SK-MEL-5 (cell line): ENCODE measurements at regions not wholly inside any gene's neighbourhood (a gene's known extent, or its start where the extent isn't known, plus 50 kb on each side); places are given as distances from the start of the nearest gene placed in this dataset.
"Not testable (repeated sequence)": the region's sequence is repeated elsewhere in the genome, so short reads cannot be mapped to it uniquely, and the experiment has no call there.

ENCODE experiments used
- DNase-seq: peaks from one replicate; pipeline ENCODE4 v3.0.0-alpha.2; 2016; ENCODE audit warnings: low read depth, low spot score
- in situ Hi-C: cut with HindIII; loops from 2 replicates; pipeline ENCODE4 v1.10.0; 2016; ENCODE audit warnings: low sequenced_read_pairs, high pct_unique_total_duplicates, low pct_unique_long_range_greater_than_20kb

DNA sequence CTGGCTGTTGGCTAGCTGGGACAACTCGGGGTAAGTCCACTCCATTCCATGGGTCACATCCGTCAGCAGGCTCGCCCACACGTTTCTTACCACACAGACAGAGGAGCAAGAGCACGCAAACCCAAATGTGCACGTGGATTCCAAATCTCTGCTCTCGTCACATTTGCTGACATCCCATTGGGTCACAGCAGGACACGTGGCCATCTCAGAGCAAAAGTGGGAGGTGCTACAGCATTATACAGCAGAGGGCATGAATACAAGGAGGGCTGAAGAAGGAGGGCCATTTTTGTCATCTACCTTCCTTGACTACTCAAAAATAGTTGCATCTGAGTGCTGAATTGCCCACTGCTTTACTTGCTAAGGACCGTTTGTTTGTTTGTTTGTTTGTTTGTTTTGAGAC, 84.7 kb downstream of the RBBP6 start:
- DNase-seq = no peak
- in situ Hi-C loops = no loop called here

DNA sequence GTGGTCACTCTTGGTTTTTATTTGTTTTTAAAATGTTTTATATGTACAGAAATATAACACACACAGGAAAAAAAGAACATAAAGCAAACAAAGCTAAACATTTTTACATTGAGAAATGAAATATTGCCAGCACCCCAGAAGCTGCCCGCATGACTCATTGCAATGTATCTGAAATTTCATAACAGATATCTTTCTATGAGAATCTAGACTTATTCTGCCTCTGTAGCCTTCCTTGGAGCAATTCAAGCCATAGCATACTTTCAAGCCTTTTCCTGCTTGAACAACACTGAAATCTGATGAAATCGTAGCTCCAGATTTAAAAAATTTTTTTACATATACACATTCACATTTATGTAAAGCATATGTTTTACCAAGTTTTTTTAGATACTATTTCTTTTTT, 86.9 kb downstream of the RBBP6 start:
- in situ Hi-C loops = no loop called here

DNA sequence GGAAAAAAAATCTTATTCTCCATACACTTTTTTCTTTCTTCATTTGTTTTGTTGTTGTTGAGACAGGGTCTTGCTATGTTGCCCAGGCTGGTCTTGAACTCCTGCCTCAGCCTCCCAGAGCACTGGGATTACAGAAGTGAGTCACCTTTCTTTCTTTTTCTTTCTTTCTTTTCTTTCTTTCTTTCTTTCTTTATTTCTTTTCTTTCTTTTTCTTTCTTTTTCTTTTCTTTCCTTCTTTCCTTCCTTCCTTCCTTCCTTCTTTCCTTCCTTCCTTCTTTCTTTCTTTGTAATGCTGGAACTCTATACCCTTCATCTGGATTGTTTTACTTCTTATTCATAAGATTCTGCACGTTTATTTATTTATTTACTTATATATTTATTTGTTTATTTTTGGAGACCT, 94.5 kb upstream of the TNRC6A start:
- DNase-seq = no peak
- in situ Hi-C loops = no loop called here

More for the DNA sequence above, 86.9 kb downstream of the RBBP6 start:
- DNase-seq = no peak

DNA sequence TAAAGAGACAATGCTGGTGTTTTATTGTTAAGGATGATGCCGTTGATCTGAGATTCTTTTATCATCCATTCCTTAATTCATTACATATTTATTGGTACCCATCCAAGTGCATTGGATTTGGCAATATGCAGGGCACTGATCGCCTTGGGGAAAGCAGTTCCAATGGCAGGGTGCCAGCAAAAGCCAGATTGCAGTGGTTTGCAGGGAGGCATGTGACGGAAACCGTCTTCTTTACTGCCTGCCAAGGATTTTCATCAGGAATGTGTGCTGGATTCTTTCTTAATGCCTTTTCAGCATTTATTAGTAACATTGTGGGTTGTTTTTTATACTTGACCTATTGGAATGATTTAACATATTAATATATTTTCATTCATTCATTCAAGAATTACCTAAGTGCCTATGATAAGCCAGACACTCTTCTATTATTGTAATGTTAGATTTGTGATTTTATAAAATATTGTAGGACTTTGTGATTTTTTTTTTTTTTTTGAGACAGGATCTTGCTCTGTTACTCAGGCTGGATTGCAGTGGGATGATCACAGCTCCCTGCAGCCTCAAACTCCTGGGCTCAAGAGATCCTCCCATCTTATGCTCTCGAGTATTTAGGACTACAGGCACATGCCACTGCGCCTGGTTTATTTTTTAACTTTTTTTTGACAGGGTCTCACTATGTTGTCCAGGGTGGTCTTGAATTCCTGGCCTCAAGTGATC, 93.4 kb upstream of the TNRC6A start:
- in situ Hi-C loops = no loop called here
- DNase-seq = peak; percentile 90

DNA sequence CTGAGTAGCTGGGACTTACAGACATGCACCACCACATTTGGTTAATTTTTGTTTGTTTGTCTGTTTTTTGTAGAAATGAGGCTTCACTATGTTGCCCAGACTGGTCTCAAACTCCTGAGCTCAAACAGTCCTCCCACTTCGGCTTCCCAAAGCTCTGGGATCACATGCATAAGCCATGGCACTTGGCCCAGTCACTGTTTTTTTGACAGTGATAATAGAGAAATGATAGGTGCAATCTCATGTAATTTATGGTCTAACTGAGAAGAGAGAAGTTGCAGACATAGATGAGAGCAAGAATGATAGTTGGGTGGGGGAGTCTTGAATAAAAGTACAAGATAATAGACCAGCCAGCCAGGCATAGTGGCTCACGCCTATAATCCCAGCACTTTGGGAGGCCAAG, 89.7 kb upstream of the TNRC6A start:
- no peak for DNase-seq
- in situ Hi-C loops = no loop called here

DNA sequence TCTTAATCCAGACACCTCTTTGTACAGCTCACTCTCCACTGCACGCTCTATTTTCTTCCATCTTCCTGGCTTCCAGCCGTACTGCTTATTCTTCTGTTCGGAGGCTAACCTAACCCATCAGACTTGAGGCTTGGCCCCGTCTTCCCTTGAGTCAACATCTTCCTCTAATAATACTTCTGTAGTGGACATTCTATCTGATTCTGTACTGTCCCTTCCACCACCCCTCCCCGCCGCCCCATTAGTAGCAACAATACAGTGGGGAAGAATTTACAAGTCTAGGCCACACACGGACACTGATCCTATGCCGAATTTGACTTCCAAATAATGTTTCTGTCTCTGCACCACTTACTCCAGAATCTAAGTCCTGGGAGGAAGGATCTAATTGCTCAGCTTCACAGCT, 86.0 kb upstream of the TNRC6A start:
- DNase-seq = no peak
- in situ Hi-C loops = no loop called here

DNA sequence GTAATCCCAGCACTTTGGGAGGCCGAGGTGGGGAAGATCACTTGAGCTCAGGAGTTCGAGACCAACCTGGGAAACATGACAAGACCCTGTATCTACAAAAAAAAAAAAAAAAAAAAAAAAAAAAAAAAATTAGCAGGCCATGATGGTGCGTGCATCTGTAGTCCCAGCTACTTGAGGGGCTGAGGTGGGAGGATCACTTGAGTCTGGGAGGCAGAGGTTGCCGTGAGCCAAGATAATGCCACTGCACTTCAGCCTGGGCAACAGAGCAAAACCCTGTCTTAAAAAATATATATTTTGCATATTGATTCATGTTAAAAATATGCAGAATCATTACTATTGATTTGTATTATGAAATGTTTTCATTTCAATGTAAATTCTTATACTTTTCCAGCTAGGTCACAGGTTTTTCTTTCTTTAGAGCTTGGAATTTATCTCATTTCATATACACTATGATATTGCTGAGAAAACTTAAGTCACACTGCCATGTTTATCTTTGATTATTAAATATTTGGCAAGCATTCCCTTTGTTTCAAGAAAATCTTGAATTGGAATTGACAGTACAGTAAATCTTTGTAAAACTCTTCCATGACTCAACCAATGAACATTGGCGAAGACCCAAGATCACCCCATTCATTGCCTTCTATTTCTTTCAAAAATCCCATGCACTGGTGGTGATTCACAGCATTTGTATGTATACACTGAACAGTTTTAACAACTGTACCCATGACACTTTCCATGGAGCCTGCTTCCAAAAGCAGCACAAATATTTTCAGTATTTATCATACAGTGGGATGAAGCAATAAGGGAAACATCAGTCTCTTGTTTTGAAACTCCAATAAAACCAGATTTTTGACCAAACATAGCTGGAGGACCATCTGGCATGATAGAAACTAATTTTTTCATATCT, 83.5 kb upstream of the TNRC6A start:
- DNase-seq = peak; percentile 89
- in situ Hi-C loops = no loop called here

DNA sequence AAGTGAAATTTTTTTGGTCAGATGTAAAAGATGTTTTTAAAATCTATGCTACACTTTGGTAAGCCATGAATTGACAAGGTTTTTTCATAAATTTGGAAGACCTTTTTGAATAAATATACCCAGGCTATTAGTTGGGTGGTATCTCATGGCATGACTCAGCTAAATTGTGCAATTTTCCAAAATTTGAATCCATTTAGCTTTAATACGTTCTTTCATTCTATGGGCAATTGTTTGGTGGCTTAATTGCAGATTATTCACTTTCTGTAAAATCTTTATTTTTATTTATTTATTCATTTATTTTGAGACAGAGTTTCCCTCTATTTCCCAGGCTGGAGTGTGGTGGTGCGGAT, 82.8 kb upstream of the TNRC6A start:
- no peak for DNase-seq
- in situ Hi-C loops = no loop called here

DNA sequence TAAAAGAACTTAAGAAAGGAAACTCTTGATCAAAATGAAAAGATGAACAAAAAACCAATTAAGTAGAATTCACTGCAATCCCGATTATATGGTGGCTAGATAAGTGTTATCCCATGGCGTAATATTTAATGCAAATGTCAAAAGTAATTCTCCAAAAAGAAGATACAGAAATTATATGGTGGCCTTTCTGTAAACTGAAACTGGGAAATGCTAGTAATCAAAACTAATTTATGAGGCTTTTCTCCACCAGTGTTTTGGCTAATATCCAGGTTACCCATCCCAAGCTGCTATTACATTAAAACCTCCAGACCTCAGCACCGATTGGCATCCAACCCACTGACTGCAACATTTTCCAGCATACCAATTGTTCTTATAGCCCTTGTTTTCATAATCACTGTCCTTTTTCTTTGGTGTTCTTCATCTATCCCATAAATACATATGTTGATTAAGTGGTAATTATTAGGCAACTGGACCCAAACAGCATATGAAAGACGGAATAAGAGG, 77.2 kb upstream of the TNRC6A start:
- no peak for DNase-seq
- in situ Hi-C loops = no loop called here

DNA sequence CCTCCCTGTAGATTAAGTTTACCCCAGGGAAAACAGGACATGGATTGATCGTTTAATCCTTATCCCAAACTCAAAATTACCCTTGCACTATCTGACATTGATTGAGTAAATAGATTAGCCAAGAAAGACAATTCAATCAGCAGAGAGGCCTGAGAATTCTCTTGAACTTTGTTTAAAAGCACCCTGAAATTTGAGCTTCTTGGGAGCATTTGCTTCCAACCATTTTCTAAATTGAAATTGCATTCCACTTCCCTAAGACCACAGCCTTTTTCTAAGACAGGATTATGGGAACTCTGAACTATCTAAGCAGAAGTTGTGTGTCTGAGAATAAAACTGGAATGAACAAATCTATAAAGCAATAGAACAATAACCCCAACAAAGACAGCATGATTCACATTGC, 76.6 kb upstream of the TNRC6A start:
- in situ Hi-C loops = no loop called here
- DNase-seq = no peak

DNA sequence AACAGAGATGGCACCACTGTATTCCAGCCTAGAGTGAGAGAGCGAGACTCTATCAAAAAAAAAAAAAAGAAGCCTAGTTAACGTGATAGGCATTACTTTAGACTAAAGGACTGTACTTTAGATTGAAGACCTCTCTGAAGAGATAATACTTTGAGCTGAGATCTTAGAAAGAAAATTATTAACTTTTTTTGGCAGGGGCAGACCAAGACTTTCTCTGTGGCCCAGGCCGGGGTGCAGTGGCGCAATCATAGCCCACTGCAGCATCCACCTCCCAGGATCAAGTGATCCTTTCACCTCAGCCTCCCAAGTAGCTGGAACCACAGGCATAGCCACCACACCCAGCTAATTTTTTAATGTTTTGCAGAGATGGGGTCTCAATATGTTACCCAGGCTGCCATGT, 75.7 kb upstream of the TNRC6A start:
- no peak for DNase-seq
- in situ Hi-C loops = no loop called here

DNA sequence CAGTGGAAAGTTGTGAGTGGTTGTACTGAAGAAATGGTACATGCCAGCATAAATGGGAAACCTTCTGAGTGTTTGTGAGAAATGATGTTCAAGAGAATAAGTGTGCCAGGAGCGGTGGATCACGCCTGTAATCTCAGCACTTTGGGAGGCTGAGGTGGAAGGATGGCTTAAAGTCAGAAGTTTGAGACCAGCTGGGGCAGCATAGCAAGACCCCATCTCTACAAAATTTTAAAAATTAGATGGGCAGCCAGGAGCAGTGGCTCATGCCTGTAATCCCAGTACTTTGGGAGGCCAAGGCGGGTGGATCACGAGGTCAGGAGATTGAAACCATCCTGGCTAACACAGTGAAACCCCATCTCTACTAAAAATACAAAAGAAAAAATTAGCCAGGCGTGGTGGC, 63.5 kb upstream of the TNRC6A start:
- in situ Hi-C loops, DNase-seq: not testable (repeated sequence)

DNA sequence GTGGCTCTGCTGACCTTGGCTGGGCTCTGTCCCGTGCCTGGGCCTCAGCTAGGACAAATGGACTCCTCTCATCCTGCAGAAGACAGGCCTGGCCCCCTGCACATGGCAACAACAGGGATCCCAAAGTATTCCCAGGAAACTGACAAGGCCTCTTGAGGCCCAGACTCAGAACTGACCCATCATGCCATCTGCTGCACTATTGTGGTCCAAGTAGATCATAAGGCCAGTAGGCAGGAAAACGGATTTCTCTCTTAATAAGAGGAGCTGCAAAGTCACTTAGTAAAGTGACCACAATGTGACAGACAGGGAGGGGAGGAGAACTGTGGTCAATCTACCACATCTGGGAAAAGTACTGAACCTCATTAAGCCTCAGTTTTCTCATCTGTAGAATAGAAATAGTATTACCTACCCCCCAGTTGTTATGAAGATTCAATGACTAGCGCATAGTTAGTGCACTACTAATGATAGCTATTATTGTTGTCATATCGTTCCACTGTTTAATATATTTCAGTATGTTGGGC, 62.1 kb upstream of the TNRC6A start:
- no peak for DNase-seq
- in situ Hi-C loops = no loop called here

DNA sequence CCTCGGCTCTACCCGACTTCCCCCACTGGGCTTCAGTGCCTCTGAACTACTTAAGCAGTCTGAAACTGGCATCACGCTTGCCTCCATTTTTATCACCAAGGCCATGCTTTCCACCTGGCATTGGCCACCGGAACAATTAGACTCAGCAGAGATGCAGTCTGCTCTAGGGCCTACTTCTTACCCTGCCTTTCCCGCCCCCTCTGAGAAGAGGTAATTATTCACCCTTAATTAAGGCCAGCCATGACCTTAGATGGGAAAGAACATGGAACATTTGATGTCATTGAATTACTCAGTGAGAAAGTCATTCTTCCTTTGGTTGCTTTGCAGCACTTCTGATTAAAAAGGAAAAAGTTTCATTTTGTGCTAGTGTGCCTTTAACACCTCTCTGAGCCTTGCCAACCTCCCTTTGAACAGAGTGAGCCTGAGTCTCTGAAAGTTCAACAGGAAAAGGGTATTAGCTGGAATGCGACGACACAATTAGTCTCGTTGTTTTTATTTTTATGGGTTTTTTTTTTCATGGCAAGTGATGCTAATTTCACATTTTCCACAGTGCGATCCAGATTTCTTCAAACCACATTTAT, 60.9 kb upstream of the TNRC6A start:
- in situ Hi-C loops = no loop called here
- DNase-seq = peak; percentile 75

DNA sequence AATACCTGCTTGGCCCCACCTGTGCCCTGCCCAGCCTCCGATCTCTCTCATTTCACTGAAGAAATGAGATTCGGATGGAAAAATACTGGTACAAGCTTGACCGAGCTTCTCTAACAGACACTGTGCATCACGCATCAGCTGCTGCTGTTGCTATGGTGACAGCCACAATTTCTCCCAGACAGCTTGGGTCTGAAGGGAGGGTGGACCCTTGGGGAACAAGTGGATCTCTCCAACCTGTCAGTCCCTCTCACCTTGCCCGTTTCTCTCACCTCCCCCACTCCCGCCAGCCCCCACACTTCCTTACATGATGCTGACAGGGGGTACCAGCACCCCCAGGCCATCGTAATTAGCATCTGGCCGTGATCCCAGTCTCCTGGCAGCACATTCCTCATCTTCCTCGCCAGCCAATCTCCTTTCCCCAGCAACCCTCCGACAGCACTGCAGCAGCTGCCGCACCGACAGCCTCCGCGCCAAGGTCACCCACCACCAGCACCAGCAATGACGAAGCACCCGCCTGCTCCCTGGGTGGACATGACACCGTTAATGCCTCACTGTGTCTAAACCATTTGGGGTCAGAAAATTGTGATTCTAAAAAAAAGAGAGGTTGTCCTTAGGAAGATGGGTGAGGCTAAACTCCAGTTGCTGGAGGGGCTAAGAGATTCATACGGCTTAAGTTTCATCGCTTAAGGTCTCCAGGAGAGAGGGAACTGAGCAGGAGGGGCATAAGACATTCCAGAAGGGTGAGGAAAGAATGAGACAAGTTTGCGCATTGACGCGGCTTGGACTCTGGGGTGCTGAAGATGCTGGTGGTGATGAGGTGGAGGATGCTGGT, 58.6 kb upstream of the TNRC6A start:
- in situ Hi-C loops = no loop called here
- DNase-seq = no peak

DNA sequence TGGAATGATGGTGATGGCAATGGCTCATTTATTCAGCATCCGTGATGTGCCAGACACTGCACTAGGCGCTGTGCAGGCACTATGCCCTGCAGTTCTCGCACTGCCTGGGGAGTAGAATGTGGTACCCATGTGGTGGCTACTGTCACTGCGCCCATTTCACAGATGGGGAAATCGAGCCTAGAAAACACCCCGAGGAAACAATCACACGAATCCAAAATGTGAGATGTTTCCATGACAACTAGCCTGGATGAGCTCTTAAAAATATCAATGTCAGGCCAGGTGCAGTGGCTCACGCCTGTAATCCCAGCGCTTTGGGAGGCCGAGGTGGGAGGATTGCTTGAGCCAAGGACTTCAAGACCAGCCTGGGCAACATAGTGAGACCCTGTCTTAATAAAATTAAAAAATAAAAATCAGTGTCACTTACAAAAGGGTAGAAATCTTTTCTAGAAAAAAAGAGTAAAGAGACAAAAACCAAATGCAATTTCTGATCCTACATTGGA, 57.9 kb upstream of the TNRC6A start:
- DNase-seq = no peak
- in situ Hi-C loops = no loop called here

DNA sequence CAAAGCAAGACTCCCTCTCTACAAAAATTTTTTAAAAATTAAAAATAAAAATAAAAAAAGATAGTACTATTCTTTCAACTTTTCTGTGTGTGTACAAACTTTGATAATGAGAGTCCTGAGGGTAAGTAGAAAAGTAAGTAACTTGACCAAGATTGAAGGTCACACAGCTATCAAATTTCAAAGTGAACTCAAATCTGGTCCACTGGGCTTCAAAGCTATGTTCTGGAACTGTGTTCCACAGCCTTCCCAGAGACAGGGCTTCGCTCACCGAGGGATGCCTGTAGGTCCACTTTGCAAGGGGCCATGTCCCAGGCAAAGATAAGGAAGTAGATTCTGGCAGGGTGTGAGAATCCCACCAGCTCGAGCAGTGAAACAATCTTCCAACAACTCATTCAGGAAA, 56.3 kb upstream of the TNRC6A start:
- in situ Hi-C loops = no loop called here
- no peak for DNase-seq
